HepG2 (cell line): ENCODE measurements at regions not wholly inside any gene's neighbourhood (a gene's known extent, or its start where the extent isn't known, plus 50 kb on each side); places are given as distances from the start of the nearest gene placed in this dataset.

Experiments used
- ATAC-seq: fragments of 200-7000 bp; cut with Tn5 transposase; 3 replicates; pipeline ENCODE4 v1.9.1; 2020; ENCODE audit warnings: mild to moderate bottlenecking, moderate library complexity
- BruUV-seq: library from RNA; stranded (reverse); fragments of 400-500 nt; replicated peaks from 2 replicates; lab custom pipeline; 2021; lab: Mats Ljungman, UMichigan
- CTCF ChIA-PET: fragments of 300-600 bp; formaldehyde crosslinking; extraction: SDS; loops from one replicate; lab custom pipeline; 2021; ENCODE audit warnings: low total read pairs, inconsistent platforms, low intra/inter-chr PET ratio; lab: Yijun Ruan, JAX
- POLR2A ChIA-PET: fragments of 350-600 bp; sonication (Branson Sonifier 250); formaldehyde crosslinking; loops from one replicate; lab custom pipeline; 2020; ENCODE audit warnings: antibody characterized with exemption, inconsistent platforms; lab: Yijun Ruan, JAX
- DNase-seq: peaks from one replicate; pipeline ENCODE4 v3.0.0-alpha.2; 2015; ENCODE audit warnings: low spot score
- FAIRE-seq: peaks from 3 replicates; lab custom pipeline; 2011; peaks lifted over from hg19 to GRCh38; lab: Jason Lieb, UNC
- H2AFZ ChIP-seq: one replicate; pipeline ENCODE4 v1.6.1; 2011; ENCODE audit warnings: low read length, inconsistent platforms
- H3K27ac ChIP-seq: fragments of 300-600 bp; 3 replicates; pipeline ENCODE4 v1.8.0; 2011; ENCODE audit warnings: mixed run types, mild to moderate bottlenecking, mixed read lengths, low read length, inconsistent platforms; ENCODE audit not compliant: insufficient read depth; ENCODE audit errors: extremely low read length
- H3K27me3 ChIP-seq, 2 experiments: fragments of 200-600 bp in 1 of 2; 2 replicates in 1 of 2; 3 replicates in 1 of 2; pipeline versions ENCODE4 v1.6.0 to v1.8.0; 2011; ENCODE audit warnings: low read length in 2 of 2, mild to moderate bottlenecking in 2 of 2, moderate library complexity in 2 of 2, inconsistent platforms in 1 of 2; ENCODE audit not compliant: insufficient read depth in 2 of 2, control insufficient read depth in 1 of 2
- H3K36me3 ChIP-seq, 2 experiments: fragments of 200-600 bp in 1 of 2; replicated peaks in 1 of 2; 2 replicates in 1 of 2; 3 replicates in 1 of 2; pipeline versions ENCODE4 v1.5.1 to v1.8.0; 2011; ENCODE audit warnings: low read length in 2 of 2, inconsistent platforms in 1 of 2; ENCODE audit not compliant: insufficient read depth in 2 of 2, control insufficient read depth in 1 of 2
- H3K4me1 ChIP-seq: 2 replicates; pipeline ENCODE4 v1.5.1; 2012; ENCODE audit warnings: low read length, inconsistent platforms; ENCODE audit not compliant: insufficient read depth
- H3K4me2 ChIP-seq: 2 replicates; pipeline ENCODE4 v1.6.0; 2011; ENCODE audit warnings: low read depth, low read length, inconsistent platforms
- H3K4me3 ChIP-seq, 3 experiments: fragments of 200-600 bp in 1 of 3; sonication (generic), shearing (Covaris generic) in 1 of 3; replicated peaks in 1 of 3; 2 replicates each; pipeline ENCODE4 v1.5.1; 2011 to 2016; ENCODE audit warnings: low read length in 3 of 3, inconsistent platforms in 2 of 3, low read depth in 2 of 3, mild to moderate bottlenecking in 2 of 3, control low read depth in 1 of 3, mixed read lengths in 1 of 3; ENCODE audit not compliant: insufficient read depth in 1 of 3
- H3K79me2 ChIP-seq: one replicate; pipeline ENCODE4 v1.6.1; 2011; ENCODE audit warnings: low read length, inconsistent platforms; ENCODE audit not compliant: insufficient read depth
- H3K9ac ChIP-seq: 2 replicates; pipeline ENCODE4 v1.6.0; 2011; ENCODE audit warnings: mild to moderate bottlenecking, low read depth, low read length, inconsistent platforms; ENCODE audit not compliant: insufficient read depth
- H3K9me3 ChIP-seq: 2 replicates; pipeline ENCODE4 v1.5.1; 2012; ENCODE audit warnings: mild to moderate bottlenecking, low read length
- H4K20me1 ChIP-seq: 2 replicates; pipeline ENCODE4 v1.6.0; 2011; ENCODE audit warnings: inconsistent platforms, mild to moderate bottlenecking, low read length, moderate library complexity; ENCODE audit not compliant: insufficient read depth
- NFIC ChIP-seq: IDR thresholded peaks from 2 replicates; pipeline ENCODE4 v1.6.1; 2012; ENCODE audit warnings: mild to moderate bottlenecking, low read length, inconsistent platforms
- PHF5A ChIP-seq: IDR thresholded peaks from one replicate; pipeline ENCODE4 v1.6.1; 2018; ENCODE audit warnings: low read depth, missing genetic modification reagents; ENCODE audit not compliant: unreplicated experiment
- RFXANK ChIP-seq: IDR thresholded peaks from 2 replicates; pipeline ENCODE4 v1.6.1; 2016
- SALL1 ChIP-seq: sonication (generic); formaldehyde crosslinking; IDR thresholded peaks from 2 replicates; pipeline ENCODE4 v1.8.0; 2022; ENCODE audit warnings: mild to moderate bottlenecking, missing genetic modification reagents
- SNRNP70 ChIP-seq: fragments of 200-400 bp; formaldehyde crosslinking; IDR thresholded peaks from 2 replicates; pipeline ENCODE4 v1.6.1; 2017; ENCODE audit warnings: mild to moderate bottlenecking, low read depth, low read length, moderate library complexity
- ZC3H4 ChIP-seq: sonication (generic); formaldehyde crosslinking; IDR thresholded peaks from 2 replicates; pipeline ENCODE4 v1.4.0; 2020; ENCODE audit warnings: missing genetic modification reagents, borderline replicate concordance
- ZNF766 ChIP-seq: sonication (generic); formaldehyde crosslinking; IDR thresholded peaks from 2 replicates; pipeline ENCODE4 v1.5.0; 2020; ENCODE audit warnings: missing genetic modification reagents, borderline replicate concordance
- WGBS: methylation state at CpG from one replicate; pipeline ENCODE4 v1.1.6; 2017; ENCODE audit warnings: low lambda C conversion rate; 5-methylcytosine and 5-hydroxymethylcytosine counted together
- in situ Hi-C: cut with HindIII; loops from 2 replicates; pipeline ENCODE4 v1.10.0; 2017; ENCODE audit warnings: low pct_unique_long_range_greater_than_20kb; ENCODE audit not compliant: extremely low pct_ligation_motif_present
- intact Hi-C: fragments of 100-400 bp; cut with micrococcal nuclease; formaldehyde crosslinking; loops from one replicate; pipeline ENCODE4 v1.10.0; 2022; ENCODE audit not compliant: unreplicated experiment
- TF ChIP-seq, protein P1 (sequence below): sonication (generic); formaldehyde crosslinking; IDR thresholded peaks from 2 replicates; pipeline ENCODE4 v1.4.0; 2020; ENCODE audit warnings: low read depth, mild to moderate bottlenecking, missing genetic modification reagents
- TF ChIP-seq, protein P2 (sequence below): sonication (generic); formaldehyde crosslinking; IDR thresholded peaks from 2 replicates; pipeline ENCODE4 v1.4.0; 2020; ENCODE audit warnings: mild to moderate bottlenecking, missing genetic modification reagents
- TF ChIP-seq, protein P3 (sequence below): sonication (generic); formaldehyde crosslinking; IDR thresholded peaks from 2 replicates; pipeline ENCODE4 v1.4.0; 2020; ENCODE audit warnings: missing genetic modification reagents; ENCODE audit errors: not compliant biosample characterization
- TF ChIP-seq, protein P4 (sequence below): sonication (generic); formaldehyde crosslinking; IDR thresholded peaks from 2 replicates; pipeline ENCODE4 v1.8.1; 2022; ENCODE audit warnings: low read depth, mild to moderate bottlenecking, missing genetic modification reagents
- TF ChIP-seq, protein P5 (sequence below): sonication (generic); formaldehyde crosslinking; IDR thresholded peaks from 2 replicates; pipeline ENCODE4 v1.4.0; 2020; ENCODE audit warnings: low read depth, missing genetic modification reagents

DNA sequence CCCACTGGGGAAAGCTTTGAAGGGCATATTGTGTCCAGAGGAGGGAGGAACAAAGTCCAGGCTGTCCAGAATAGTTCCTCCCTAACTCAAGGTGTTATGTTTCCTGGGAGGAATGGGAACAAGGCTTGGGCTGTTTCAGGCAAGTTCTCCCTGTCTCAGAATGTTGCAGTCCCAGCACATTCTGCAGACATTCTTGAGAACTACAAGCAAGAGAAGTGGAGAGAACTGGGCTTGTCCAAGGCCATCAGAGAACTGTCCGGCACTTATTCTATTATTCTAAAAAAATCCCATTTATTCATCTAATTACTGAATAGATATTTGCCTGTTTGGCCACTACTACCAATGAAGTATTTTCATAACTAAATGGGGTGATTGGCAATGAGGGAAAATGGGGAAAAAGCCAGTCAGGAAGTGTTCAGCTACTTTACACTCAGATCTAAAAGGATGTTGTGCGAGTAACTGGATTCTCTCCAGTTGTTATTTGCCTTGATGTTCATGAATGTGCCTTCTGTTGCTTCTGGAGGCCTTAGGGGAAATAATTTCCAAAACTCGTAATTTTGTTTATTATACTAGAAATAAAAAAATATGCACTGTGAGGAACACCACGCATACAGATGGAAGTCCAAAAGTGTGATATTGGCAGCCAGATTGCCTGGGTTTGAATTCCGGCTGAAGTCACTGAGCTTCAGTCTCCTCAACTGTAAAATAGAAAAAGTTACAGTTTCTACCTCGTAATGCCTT is 300.1 kb upstream of the RND3 start:
- no TSS peak for BruUV-seq
- WGBS, result 13% methylated on average over 6 of the region's 6 CpGs
- TF ChIP-seq RFXANK (CRISPR knock-in tag), result no peak
- TF ChIP-seq, protein P1, sequence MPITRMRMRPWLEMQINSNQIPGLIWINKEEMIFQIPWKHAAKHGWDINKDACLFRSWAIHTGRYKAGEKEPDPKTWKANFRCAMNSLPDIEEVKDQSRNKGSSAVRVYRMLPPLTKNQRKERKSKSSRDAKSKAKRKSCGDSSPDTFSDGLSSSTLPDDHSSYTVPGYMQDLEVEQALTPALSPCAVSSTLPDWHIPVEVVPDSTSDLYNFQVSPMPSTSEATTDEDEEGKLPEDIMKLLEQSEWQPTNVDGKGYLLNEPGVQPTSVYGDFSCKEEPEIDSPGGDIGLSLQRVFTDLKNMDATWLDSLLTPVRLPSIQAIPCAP (CRISPR knock-in tag), result no peak
- TF ChIP-seq, protein P2, sequence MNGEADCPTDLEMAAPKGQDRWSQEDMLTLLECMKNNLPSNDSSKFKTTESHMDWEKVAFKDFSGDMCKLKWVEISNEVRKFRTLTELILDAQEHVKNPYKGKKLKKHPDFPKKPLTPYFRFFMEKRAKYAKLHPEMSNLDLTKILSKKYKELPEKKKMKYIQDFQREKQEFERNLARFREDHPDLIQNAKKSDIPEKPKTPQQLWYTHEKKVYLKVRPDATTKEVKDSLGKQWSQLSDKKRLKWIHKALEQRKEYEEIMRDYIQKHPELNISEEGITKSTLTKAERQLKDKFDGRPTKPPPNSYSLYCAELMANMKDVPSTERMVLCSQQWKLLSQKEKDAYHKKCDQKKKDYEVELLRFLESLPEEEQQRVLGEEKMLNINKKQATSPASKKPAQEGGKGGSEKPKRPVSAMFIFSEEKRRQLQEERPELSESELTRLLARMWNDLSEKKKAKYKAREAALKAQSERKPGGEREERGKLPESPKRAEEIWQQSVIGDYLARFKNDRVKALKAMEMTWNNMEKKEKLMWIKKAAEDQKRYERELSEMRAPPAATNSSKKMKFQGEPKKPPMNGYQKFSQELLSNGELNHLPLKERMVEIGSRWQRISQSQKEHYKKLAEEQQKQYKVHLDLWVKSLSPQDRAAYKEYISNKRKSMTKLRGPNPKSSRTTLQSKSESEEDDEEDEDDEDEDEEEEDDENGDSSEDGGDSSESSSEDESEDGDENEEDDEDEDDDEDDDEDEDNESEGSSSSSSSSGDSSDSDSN, result no peak
- TF ChIP-seq PHF5A (CRISPR knock-in tag), result no peak
- TF ChIP-seq, protein P3, sequence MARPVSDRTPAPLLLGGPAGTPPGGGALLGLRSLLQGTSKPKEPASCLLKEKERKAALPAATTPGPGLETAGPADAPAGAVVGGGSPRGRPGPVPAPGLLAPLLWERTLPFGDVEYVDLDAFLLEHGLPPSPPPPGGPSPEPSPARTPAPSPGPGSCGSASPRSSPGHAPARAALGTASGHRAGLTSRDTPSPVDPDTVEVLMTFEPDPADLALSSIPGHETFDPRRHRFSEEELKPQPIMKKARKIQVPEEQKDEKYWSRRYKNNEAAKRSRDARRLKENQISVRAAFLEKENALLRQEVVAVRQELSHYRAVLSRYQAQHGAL (CRISPR knock-in tag), result no peak
- no peak for TF ChIP-seq NFIC
- TF ChIP-seq SALL1 (CRISPR knock-in tag), result no peak
- no peak for TF ChIP-seq ZNF766 (CRISPR knock-in tag)
- TF ChIP-seq, protein P4, sequence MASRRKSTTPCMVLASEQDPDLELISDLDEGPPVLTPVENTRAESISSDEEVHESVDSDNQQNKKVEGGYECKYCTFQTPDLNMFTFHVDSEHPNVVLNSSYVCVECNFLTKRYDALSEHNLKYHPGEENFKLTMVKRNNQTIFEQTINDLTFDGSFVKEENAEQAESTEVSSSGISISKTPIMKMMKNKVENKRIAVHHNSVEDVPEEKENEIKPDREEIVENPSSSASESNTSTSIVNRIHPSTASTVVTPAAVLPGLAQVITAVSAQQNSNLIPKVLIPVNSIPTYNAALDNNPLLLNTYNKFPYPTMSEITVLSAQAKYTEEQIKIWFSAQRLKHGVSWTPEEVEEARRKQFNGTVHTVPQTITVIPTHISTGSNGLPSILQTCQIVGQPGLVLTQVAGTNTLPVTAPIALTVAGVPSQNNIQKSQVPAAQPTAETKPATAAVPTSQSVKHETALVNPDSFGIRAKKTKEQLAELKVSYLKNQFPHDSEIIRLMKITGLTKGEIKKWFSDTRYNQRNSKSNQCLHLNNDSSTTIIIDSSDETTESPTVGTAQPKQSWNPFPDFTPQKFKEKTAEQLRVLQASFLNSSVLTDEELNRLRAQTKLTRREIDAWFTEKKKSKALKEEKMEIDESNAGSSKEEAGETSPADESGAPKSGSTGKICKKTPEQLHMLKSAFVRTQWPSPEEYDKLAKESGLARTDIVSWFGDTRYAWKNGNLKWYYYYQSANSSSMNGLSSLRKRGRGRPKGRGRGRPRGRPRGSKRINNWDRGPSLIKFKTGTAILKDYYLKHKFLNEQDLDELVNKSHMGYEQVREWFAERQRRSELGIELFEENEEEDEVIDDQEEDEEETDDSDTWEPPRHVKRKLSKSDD, result no peak
- no peak for TF ChIP-seq SNRNP70
- no peak for TF ChIP-seq ZC3H4 (CRISPR knock-in tag)
- TF ChIP-seq, protein P5, sequence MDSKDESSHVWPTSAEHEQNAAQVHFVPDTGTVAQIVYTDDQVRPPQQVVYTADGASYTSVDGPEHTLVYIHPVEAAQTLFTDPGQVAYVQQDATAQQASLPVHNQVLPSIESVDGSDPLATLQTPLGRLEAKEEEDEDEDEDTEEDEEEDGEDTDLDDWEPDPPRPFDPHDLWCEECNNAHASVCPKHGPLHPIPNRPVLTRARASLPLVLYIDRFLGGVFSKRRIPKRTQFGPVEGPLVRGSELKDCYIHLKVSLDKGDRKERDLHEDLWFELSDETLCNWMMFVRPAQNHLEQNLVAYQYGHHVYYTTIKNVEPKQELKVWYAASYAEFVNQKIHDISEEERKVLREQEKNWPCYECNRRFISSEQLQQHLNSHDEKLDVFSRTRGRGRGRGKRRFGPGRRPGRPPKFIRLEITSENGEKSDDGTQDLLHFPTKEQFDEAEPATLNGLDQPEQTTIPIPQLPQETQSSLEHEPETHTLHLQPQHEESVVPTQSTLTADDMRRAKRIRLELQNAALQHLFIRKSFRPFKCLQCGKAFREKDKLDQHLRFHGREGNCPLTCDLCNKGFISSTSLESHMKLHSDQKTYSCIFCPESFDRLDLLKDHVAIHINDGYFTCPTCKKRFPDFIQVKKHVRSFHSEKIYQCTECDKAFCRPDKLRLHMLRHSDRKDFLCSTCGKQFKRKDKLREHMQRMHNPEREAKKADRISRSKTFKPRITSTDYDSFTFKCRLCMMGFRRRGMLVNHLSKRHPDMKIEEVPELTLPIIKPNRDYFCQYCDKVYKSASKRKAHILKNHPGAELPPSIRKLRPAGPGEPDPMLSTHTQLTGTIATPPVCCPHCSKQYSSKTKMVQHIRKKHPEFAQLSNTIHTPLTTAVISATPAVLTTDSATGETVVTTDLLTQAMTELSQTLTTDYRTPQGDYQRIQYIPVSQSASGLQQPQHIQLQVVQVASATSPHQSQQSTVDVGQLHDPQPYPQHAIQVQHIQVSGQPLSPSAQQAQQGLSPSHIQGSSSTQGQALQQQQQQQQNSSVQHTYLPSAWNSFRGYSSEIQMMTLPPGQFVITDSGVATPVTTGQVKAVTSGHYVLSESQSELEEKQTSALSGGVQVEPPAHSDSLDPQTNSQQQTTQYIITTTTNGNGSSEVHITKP (CRISPR knock-in tag), result no peak

More for the DNA sequence above, 300.1 kb upstream of the RND3 start:
- ChIA-PET POLR2A (no interaction called here), CTCF (no interaction called here)
- ATAC-seq (no peak), FAIRE-seq (no peak), DNase-seq (no peak)
- no peak overlapping the region for H3K27ac ChIP-seq
- no peaks in the 10 kb centered on the region for H3K9me3 ChIP-seq
- no peak overlapping the region for H3K4me3 ChIP-seq
- H3K27me3 ChIP-seq, result no peaks in the 10 kb centered on the region
- H3K9ac ChIP-seq, result no peak overlapping the region
- H3K4me2 ChIP-seq, result no peak overlapping the region
- in situ Hi-C loops, result no loop called here
- no peaks in the 10 kb centered on the region for H3K36me3 ChIP-seq
- intact Hi-C loops, result no loop called here
- no peaks in the 10 kb centered on the region for H4K20me1 ChIP-seq
- no peaks in the 10 kb centered on the region for H3K79me2 ChIP-seq
- H2AFZ ChIP-seq, result no peak overlapping the region
- H3K4me1 ChIP-seq, result no peaks in the 10 kb centered on the region
